Activated naive CD4-positive, alpha-beta T cell treated with anti-CD3 and anti-CD28 coated beads, Interleukin-2, amount 50 U/mL, for 24 hours (primary cell): ENCODE measurements at regions not wholly inside any gene's neighbourhood (a gene's known extent, or its start where the extent isn't known, plus 50 kb on each side); places are given as distances from the start of the nearest gene placed in this dataset.

ENCODE experiments used
- H3K27ac Mint-ChIP-seq: one replicate; pipeline ENCODE4 v1.8.0; 2021; ENCODE audit warnings: mild to moderate bottlenecking, mixed read lengths
- H3K27me3 Mint-ChIP-seq: one replicate; pipeline ENCODE4 v1.8.0; 2021; ENCODE audit warnings: mixed read lengths
- H3K36me3 Mint-ChIP-seq: one replicate; pipeline ENCODE4 v1.8.0; 2021; ENCODE audit warnings: mixed read lengths
- H3K4me1 Mint-ChIP-seq: one replicate; pipeline ENCODE4 v1.8.0; 2021; ENCODE audit warnings: mixed read lengths
- H3K4me3 Mint-ChIP-seq: one replicate; pipeline ENCODE4 v1.8.0; 2021; ENCODE audit warnings: mild to moderate bottlenecking, mixed read lengths
- H3K9me3 Mint-ChIP-seq: one replicate; pipeline ENCODE4 v1.8.0; 2021; ENCODE audit warnings: mixed read lengths

DNA sequence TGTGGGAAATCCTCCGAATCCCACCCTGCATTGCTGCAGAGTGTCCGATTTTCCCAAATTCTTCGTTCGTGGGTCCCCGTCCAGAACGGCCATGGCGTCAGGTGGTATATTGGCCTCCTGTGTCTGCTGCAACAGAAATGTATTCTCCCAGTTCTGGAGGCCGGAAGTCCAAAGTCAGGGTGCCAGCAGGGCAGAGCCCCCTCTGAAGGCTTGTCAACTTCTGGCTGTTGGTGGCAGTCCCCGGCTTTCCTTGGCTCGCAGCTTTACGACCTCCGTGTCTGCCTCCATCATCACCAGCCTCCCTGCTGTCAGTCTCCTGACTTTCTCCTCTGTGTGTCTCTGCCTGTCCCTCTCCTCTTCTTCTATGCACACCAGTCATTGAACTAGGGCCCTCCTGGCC lies 142.1 kb upstream of the FOXF1 start:
- Mint-ChIP-seq H3K4me1 (no peaks in the 10 kb centered on the region), H3K4me3 (no peak overlapping the region)

DNA sequence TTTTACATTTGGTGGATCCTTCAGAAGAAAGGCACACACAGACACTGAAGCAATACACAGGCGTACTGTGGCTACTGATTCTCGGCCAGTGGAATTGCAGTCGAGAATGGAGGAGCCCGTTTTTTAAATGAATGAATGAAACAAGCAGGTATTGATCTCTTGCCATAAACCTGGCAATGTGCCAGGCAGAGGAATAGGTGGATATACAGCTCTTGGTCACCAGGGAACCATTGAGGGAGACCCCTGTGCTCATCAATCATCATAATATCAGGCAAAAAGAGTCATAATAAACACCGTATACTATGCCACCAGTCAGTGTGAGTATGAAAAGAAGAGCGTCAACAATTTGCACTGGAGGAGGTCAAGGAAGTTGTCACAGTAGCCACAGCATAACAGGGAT lies 140.3 kb upstream of the FOXF1 start:
- Mint-ChIP-seq H3K27ac (no peak overlapping the region), H3K36me3 (no peaks in the 10 kb centered on the region), H3K4me3 (no peak overlapping the region), H3K27me3 (peaks cover 6% of the 10 kb centered on the region), H3K4me1 (no peaks in the 10 kb centered on the region), H3K9me3 (no peaks in the 10 kb centered on the region)

More for the DNA sequence above, 142.1 kb upstream of the FOXF1 start:
- no peaks in the 10 kb centered on the region for H3K36me3 Mint-ChIP-seq
- peaks cover 6% of the 10 kb centered on the region for H3K27me3 Mint-ChIP-seq
- no peak overlapping the region for H3K27ac Mint-ChIP-seq
- H3K9me3 Mint-ChIP-seq: no peaks in the 10 kb centered on the region

DNA sequence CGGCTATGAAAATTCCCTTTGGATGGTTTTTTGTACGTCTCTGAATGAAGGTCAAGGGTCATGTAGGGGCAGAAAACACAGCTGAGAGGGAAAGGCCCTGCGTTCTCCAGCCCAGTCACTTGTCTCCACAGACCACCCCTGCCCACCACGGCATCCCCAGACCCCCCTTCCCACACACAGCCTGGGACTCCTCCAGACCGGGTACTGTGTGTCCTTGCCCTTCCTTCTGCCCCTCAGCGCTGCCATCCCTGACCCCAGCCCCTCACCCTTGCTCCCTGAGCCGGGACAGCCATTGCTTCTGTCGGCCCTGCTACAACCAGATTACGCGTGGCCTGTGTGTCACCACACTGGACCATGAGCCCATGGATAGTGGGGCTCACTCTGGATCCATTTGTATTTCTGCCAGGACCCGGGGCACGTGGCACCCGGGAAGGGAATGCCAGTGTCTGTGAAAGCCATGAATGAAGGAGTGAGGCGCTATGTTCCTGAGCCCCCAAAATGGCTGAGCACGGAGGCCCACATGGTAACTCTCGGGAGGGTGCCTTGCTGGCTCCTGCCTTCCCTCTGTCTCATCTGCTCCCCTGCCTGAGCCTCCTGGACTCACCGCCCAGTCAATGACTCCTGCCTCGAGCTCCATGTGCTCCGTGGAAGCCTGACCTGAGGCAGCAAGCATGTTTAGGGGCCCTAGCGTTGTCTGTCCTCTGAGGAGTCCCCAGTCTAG lies 139.1 kb upstream of the FOXF1 start:
- H3K27ac Mint-ChIP-seq: peak overlapping the region; percentile 14

DNA sequence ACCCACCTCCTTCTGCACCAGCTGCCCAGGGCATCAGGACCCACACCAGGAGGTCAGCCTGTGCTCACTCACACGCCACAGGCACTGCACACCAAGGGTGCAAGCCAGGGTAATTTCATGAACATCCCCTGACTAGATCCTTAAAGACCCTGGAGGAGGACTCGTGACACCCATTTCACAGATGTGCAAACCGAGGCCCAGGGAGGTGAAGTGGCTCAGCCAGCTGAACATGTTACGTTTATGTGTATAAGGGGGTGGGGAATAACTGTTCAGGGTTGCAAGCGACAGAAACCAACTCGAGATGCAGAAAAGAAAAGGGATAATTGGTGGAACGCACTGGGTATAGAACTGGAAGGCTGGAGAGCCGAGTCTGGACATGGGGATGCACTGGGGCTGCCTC lies 138.1 kb upstream of the FOXF1 start:
- H3K9me3 Mint-ChIP-seq: no peaks in the 10 kb centered on the region
- no peaks in the 10 kb centered on the region for H3K4me1 Mint-ChIP-seq
- H3K4me3 Mint-ChIP-seq: no peak overlapping the region
- peaks cover 4% of the 10 kb centered on the region for H3K27me3 Mint-ChIP-seq
- H3K36me3 Mint-ChIP-seq: no peaks in the 10 kb centered on the region
- H3K27ac Mint-ChIP-seq: no peak overlapping the region

More for the DNA sequence above, 139.1 kb upstream of the FOXF1 start:
- no peaks in the 10 kb centered on the region for H3K9me3 Mint-ChIP-seq
- H3K4me1 Mint-ChIP-seq: no peaks in the 10 kb centered on the region
- H3K4me3 Mint-ChIP-seq: no peak overlapping the region
- H3K27me3 Mint-ChIP-seq: peaks cover 4% of the 10 kb centered on the region
- no peaks in the 10 kb centered on the region for H3K36me3 Mint-ChIP-seq

DNA sequence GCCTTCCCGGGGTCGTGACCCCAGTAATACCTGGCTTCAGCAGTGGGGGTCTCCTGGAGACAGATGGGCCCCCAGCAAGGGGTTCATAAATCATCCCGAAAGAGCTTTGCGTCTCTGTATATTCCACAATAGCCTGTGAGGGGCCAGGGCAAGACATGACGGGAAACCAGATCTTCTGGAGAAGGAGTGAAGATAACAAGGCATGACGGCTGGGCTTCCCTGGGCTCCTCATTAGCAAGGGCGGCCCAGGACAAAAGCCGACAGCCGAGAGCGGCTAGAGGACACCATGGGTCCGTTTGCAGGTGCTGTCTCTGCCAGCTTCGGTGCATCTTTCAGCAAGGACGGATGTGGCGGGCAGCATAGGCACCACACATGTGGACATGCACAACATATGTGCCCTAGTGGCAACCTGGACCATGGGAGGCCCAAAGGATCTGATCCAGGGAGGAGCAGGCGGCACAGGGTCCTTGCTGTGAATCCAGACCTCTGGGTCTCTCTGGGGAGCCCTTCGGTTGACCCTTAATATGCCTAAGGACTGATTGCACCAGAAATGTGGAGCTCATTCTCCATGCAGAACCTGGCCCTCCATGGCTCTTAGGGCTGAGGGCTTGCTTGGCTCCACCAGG lies 136.9 kb upstream of the FOXF1 start:
- Mint-ChIP-seq H3K36me3 (no peaks in the 10 kb centered on the region), H3K27ac (no peak overlapping the region), H3K27me3 (peaks cover 2% of the 10 kb centered on the region), H3K4me1 (no peaks in the 10 kb centered on the region), H3K4me3 (no peak overlapping the region), H3K9me3 (no peaks in the 10 kb centered on the region)

DNA sequence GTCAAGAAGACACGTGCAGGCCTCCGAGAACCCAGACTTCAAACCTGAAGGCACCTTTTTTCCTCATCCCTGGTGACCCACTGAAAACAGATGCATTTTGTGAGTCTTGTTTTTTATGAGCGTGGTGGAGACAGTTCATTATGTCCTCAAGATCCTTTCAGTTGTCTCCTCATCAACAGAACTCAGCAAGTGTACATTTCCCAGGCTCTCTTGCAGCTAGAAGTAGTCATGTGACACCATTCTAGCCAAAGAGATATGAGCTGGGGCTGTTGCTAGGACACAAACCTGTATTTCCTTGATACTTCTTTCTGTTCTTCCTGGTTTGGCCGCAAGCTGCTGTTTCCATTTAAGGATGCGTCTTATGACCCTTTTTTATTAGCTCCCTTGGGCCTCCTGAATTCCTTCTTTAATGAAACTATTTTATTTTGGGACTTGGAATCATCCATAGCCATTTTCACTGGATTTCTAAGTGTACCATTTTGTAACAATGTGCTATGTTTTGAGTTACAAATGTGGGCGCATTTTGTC lies 135.7 kb upstream of the FOXF1 start:
- H3K27me3 Mint-ChIP-seq: peaks cover 2% of the 10 kb centered on the region
- H3K27ac Mint-ChIP-seq: no peak overlapping the region
- no peak overlapping the region for H3K4me3 Mint-ChIP-seq
- no peaks in the 10 kb centered on the region for H3K9me3 Mint-ChIP-seq
- no peaks in the 10 kb centered on the region for H3K36me3 Mint-ChIP-seq
- H3K4me1 Mint-ChIP-seq: no peaks in the 10 kb centered on the region

DNA sequence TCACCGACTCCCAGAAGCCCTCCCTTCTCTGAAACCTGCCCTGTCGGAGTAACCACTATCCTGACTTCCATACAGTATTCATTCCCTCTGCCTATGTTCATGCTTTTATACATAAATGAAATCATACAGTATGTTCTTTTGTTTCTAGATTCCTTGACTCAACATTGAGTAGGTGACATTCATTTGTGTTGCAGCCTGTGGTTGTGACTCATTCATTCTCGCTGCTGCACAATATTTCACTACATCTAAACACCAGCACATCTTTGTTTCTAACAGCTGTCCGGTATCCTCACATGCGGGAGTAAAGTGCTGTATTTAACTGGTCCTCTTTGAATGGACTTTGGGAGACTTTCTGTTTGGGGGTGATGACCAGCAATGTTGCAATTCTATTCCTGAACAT lies 135.0 kb upstream of the FOXF1 start:
- H3K27me3 Mint-ChIP-seq: peaks cover 2% of the 10 kb centered on the region
- H3K9me3 Mint-ChIP-seq: no peaks in the 10 kb centered on the region
- H3K36me3 Mint-ChIP-seq: no peaks in the 10 kb centered on the region
- no peak overlapping the region for H3K4me3 Mint-ChIP-seq
- no peak overlapping the region for H3K27ac Mint-ChIP-seq
- H3K4me1 Mint-ChIP-seq: no peaks in the 10 kb centered on the region

DNA sequence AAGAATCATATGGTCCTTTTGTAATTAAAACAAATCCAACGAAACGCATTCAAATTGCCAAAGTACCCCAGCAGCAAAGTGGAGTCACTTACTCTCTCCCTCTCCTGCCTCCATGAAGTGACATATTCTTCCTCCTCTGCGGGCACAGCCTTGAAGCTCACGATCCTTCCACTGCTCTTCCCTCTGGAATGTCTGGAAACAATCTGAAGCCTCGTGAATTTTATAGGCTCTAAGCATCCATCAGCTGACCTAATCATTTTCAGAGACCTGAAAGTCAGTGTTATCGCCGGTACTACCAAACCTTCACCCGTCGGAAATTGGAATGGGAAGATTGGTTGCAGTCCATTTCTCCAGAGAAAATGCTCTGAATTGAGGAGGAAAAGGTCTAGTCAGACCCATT lies 134.5 kb upstream of the FOXF1 start:
- no peaks in the 10 kb centered on the region for H3K4me1 Mint-ChIP-seq
- H3K36me3 Mint-ChIP-seq: no peaks in the 10 kb centered on the region
- no peak overlapping the region for H3K27ac Mint-ChIP-seq
- no peaks in the 10 kb centered on the region for H3K9me3 Mint-ChIP-seq
- H3K4me3 Mint-ChIP-seq: no peak overlapping the region
- H3K27me3 Mint-ChIP-seq: peaks cover 2% of the 10 kb centered on the region

DNA sequence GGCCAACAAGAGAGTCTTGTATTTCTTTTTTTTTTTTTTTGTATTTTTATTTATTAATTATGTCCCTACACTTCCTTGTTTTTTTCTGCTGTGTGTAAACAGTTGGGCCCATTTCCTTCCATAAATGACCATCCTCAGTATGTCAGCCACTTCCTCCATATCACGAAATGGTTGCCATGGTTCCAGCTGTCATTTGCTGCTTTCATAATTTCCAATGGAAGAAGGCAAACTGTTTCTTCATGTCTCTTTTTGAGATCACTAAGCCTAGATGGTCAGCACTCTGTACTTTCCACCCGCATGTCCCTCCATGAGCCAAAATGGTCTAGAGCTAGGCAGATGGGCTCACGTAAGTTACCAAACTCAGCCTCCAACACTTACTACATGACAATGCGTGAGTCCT lies 133.5 kb upstream of the FOXF1 start:
- no peaks in the 10 kb centered on the region for H3K9me3 Mint-ChIP-seq

DNA sequence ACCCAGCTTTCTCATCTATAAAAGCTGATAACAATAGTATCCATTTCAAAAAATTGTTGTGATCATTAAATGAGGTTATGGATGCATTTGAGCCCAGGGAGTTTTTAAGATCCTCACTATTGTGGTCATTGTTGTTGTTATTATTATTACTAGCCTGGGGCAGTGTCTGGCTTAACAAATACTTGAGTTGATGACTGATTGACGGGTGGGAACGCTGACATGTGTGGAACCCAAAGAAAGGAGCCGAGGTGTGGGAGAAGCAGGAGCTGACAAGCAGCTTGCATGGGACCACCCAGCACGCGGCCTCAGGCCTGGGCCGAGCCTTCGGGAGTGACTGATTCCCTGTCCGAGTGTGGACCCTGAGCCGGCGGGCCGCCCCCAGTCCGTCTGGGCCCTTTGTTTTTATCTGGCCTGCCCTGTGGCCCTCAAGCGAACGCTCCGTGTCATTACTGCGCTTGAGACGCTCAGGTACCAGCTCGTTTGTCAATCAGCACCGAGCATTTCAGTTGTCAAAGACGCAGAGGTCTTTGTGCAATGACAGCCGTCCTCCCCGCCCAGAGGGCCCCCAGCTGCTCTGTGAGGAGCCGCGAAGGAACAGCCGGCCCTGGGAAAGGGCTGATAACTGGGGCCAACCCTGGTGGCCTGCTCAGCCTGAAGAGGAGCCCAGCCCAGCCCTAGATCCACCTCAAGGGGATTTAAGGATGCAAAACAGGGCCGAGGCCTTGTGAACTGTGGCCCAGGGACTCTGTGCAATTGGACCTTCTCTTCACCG lies 132.9 kb upstream of the FOXF1 start:
- H3K36me3 Mint-ChIP-seq: no peaks in the 10 kb centered on the region
- H3K4me1 Mint-ChIP-seq: no peaks in the 10 kb centered on the region
- H3K27ac Mint-ChIP-seq: no peak overlapping the region
- no peaks in the 10 kb centered on the region for H3K27me3 Mint-ChIP-seq
- H3K4me3 Mint-ChIP-seq: no peak overlapping the region
- no peaks in the 10 kb centered on the region for H3K9me3 Mint-ChIP-seq

More for the DNA sequence above, 133.5 kb upstream of the FOXF1 start:
- Mint-ChIP-seq H3K36me3 (no peaks in the 10 kb centered on the region), H3K27ac (no peak overlapping the region), H3K4me1 (no peaks in the 10 kb centered on the region), H3K27me3 (no peaks in the 10 kb centered on the region), H3K4me3 (no peak overlapping the region)

DNA sequence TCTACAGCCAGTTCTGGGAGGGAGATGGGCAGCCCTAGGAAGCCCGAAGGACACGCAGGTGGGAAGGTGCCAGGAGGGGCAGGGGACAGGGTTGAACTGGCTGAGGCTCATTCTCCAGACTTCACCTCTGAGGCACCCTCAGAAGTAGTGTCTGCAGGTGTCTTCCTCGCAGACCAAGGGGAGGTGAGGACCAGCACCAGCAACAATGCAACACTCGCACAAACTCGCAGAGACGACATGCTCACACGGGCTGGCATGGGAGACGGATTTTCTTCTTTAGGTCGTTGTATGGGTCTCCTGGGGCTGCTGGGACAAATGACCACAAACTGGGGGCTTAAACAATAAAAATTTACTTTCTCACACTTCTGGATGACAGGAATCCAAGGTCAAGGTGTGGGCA lies 132.2 kb upstream of the FOXF1 start:
- H3K4me3 Mint-ChIP-seq: no peak overlapping the region
- no peaks in the 10 kb centered on the region for H3K9me3 Mint-ChIP-seq
- H3K27me3 Mint-ChIP-seq: peaks cover 3% of the 10 kb centered on the region
- H3K4me1 Mint-ChIP-seq: no peaks in the 10 kb centered on the region
- no peaks in the 10 kb centered on the region for H3K36me3 Mint-ChIP-seq
- no peak overlapping the region for H3K27ac Mint-ChIP-seq

DNA sequence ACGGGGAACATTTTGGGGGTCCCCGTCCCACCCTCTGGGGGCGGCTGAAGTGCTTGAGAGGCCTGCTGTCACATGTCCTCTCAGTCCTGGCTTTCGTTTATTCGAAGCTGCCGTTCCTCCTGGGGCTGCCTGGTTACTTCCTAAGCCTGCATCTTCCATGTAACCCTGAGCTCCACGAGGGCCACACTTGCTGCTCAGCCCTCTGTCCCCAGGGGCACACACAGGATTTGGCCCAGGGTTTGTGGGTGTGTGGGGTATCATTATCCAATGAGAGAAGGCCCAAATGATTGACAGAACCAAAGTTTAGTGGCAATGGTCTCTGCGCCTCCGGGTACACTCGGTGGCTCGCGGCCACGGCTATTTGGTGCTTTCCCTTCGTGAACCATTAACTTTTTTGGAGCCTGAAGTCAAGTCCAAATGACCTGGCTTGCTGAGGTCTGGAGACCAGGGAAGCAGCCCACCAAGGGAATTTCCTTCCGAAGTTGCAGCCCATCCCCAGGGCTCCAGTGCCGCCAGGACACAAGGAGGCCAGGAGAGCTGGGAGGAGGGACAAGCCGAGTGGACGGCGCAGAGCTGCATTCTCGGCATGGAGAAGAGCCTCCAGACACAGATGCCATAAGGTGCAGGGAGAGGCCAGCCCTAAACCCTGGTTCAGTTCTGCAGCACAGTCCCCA lies 131.4 kb upstream of the FOXF1 start:
- H3K4me1 Mint-ChIP-seq: no peaks in the 10 kb centered on the region
- H3K9me3 Mint-ChIP-seq: no peaks in the 10 kb centered on the region
- no peak overlapping the region for H3K27ac Mint-ChIP-seq
- H3K36me3 Mint-ChIP-seq: no peaks in the 10 kb centered on the region
- H3K27me3 Mint-ChIP-seq: peaks cover 5% of the 10 kb centered on the region
- no peak overlapping the region for H3K4me3 Mint-ChIP-seq

DNA sequence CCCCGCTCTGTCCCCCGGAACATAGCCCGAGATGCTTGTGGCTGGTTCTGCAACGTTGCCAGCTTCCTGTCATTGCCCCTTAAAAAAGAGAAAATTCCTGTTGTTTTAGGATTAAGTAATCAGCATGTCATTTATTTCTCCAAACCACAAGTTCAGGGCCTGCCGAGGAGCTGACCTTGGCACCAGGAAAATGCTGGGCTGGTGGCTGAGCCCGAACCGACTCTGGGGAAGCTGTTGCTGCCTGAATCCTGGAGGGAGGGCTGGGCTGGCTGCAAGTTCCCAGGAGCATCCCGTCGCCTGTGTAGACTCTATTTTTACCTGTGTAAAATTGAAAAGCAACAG lies 130.9 kb upstream of the FOXF1 start:
- Mint-ChIP-seq H3K4me1 (no peaks in the 10 kb centered on the region), H3K4me3 (no peak overlapping the region), H3K27me3 (peaks cover 5% of the 10 kb centered on the region), H3K9me3 (no peaks in the 10 kb centered on the region), H3K27ac (no peak overlapping the region), H3K36me3 (no peaks in the 10 kb centered on the region)

DNA sequence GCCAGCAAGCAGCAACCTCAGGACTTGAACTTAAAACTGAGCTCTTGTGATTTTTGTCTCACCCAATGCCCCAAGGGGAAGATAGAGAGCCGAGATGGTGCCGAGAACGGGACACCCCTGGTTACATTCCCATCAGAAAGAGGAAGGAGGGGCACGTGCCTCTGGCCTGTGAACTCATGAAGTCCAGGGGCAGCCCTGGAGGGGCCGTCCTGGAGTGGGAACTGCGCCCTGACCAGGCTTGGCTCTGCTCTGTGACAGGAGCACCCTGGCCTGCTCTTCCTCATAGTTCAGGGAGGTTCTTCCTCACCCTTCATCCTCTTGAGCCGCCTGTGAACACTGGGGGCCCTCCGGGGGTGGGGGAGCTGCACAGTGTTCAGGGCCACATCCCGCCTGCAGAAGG lies 130.3 kb upstream of the FOXF1 start:
- no peaks in the 10 kb centered on the region for H3K4me1 Mint-ChIP-seq
- H3K27ac Mint-ChIP-seq: no peak overlapping the region
- no peaks in the 10 kb centered on the region for H3K9me3 Mint-ChIP-seq
- peaks cover 5% of the 10 kb centered on the region for H3K27me3 Mint-ChIP-seq
- H3K4me3 Mint-ChIP-seq: no peak overlapping the region
- H3K36me3 Mint-ChIP-seq: no peaks in the 10 kb centered on the region

DNA sequence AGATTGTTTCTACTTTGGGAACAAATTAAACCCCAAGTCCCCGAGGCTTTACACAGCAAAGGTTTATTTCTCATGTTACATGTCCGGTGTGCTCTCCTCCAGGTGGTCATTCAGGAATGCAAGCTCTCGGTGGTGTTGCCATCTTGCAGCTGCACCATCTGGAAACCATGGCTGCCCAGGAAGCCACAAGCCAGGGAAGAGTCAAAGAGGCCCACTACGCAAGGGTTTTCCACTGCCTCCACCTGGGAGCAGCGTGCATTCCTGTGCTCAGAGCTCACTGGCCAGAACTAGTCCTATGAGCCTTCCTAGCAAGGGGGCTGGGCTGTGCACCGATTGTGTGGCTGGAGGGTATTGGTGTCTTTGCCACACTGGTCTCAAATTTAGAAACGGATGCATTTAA lies 128.8 kb upstream of the FOXF1 start:
- H3K27ac Mint-ChIP-seq: no peak overlapping the region
- H3K4me3 Mint-ChIP-seq: no peak overlapping the region
- H3K36me3 Mint-ChIP-seq: no peaks in the 10 kb centered on the region
- H3K9me3 Mint-ChIP-seq: no peaks in the 10 kb centered on the region
- H3K4me1 Mint-ChIP-seq: no peaks in the 10 kb centered on the region
- H3K27me3 Mint-ChIP-seq: peaks cover 6% of the 10 kb centered on the region
